ENCODE measurements at regions not wholly inside any gene's neighbourhood (a gene's known extent, or its start where the extent isn't known, plus 50 kb on each side); places are given as distances from the start of the nearest gene placed in this dataset.

GRCh38 chr10:9501944-9502343 is 1447.5 kb downstream of the GATA3 start:
- ATAC-seq: no peak
- TF ChIP-seq ZFP30 (CRISPR knock-in tag; IDR thresholded peaks at IDR 0.05): no peak
- TF ChIP-seq PPARA (CRISPR knock-in tag; IDR thresholded peaks at IDR 0.05; ENCODE audit: borderline replicate concordance): no peak
- TF ChIP-seq ZNF8 (CRISPR knock-in tag; IDR thresholded peaks at IDR 0.05): no peak
- no peak for TF ChIP-seq ZFP3 (CRISPR knock-in tag; IDR thresholded peaks at IDR 0.05)
- no peak for TF ChIP-seq ZC3H10 (CRISPR knock-in tag; IDR thresholded peaks at IDR 0.05)
- TF ChIP-seq, protein P1, sequence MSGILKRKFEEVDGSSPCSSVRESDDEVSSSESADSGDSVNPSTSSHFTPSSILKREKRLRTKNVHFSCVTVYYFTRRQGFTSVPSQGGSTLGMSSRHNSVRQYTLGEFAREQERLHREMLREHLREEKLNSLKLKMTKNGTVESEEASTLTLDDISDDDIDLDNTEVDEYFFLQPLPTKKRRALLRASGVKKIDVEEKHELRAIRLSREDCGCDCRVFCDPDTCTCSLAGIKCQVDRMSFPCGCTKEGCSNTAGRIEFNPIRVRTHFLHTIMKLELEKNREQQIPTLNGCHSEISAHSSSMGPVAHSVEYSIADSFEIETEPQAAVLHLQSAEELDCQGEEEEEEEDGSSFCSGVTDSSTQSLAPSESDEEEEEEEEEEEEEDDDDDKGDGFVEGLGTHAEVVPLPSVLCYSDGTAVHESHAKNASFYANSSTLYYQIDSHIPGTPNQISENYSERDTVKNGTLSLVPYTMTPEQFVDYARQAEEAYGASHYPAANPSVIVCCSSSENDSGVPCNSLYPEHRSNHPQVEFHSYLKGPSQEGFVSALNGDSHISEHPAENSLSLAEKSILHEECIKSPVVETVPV (CRISPR knock-in tag; IDR thresholded peaks at IDR 0.05): no peak
- TF ChIP-seq, protein P2, sequence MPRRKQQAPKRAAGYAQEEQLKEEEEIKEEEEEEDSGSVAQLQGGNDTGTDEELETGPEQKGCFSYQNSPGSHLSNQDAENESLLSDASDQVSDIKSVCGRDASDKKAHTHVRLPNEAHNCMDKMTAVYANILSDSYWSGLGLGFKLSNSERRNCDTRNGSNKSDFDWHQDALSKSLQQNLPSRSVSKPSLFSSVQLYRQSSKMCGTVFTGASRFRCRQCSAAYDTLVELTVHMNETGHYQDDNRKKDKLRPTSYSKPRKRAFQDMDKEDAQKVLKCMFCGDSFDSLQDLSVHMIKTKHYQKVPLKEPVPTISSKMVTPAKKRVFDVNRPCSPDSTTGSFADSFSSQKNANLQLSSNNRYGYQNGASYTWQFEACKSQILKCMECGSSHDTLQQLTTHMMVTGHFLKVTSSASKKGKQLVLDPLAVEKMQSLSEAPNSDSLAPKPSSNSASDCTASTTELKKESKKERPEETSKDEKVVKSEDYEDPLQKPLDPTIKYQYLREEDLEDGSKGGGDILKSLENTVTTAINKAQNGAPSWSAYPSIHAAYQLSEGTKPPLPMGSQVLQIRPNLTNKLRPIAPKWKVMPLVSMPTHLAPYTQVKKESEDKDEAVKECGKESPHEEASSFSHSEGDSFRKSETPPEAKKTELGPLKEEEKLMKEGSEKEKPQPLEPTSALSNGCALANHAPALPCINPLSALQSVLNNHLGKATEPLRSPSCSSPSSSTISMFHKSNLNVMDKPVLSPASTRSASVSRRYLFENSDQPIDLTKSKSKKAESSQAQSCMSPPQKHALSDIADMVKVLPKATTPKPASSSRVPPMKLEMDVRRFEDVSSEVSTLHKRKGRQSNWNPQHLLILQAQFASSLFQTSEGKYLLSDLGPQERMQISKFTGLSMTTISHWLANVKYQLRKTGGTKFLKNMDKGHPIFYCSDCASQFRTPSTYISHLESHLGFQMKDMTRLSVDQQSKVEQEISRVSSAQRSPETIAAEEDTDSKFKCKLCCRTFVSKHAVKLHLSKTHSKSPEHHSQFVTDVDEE (CRISPR knock-in tag; IDR thresholded peaks at IDR 0.05): no peak
- TF ChIP-seq ARNTL (CRISPR knock-in tag; IDR thresholded peaks at IDR 0.05; ENCODE audit: borderline replicate concordance, low read depth): no peak
- no peak for TF ChIP-seq BACH2 (CRISPR knock-in tag; IDR thresholded peaks at IDR 0.05; ENCODE audit: borderline replicate concordance)
- no peak for TF ChIP-seq ZNF565 (CRISPR knock-in tag; conservative IDR thresholded peaks at IDR 0.05; ENCODE audit: low read depth)
- TF ChIP-seq, protein P3, sequence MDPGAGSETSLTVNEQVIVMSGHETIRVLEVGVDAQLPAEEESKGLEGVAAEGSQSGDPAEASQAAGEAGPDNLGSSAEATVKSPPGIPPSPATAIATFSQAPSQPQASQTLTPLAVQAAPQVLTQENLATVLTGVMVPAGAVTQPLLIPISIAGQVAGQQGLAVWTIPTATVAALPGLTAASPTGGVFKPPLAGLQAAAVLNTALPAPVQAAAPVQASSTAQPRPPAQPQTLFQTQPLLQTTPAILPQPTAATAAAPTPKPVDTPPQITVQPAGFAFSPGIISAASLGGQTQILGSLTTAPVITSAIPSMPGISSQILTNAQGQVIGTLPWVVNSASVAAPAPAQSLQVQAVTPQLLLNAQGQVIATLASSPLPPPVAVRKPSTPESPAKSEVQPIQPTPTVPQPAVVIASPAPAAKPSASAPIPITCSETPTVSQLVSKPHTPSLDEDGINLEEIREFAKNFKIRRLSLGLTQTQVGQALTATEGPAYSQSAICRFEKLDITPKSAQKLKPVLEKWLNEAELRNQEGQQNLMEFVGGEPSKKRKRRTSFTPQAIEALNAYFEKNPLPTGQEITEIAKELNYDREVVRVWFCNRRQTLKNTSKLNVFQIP (CRISPR knock-in tag; IDR thresholded peaks at IDR 0.05; ENCODE audit: borderline replicate concordance, low read depth): no peak
- TF ChIP-seq TOX (CRISPR knock-in tag; IDR thresholded peaks at IDR 0.05; ENCODE audit: borderline replicate concordance): no peak
- TF ChIP-seq, protein P4, sequence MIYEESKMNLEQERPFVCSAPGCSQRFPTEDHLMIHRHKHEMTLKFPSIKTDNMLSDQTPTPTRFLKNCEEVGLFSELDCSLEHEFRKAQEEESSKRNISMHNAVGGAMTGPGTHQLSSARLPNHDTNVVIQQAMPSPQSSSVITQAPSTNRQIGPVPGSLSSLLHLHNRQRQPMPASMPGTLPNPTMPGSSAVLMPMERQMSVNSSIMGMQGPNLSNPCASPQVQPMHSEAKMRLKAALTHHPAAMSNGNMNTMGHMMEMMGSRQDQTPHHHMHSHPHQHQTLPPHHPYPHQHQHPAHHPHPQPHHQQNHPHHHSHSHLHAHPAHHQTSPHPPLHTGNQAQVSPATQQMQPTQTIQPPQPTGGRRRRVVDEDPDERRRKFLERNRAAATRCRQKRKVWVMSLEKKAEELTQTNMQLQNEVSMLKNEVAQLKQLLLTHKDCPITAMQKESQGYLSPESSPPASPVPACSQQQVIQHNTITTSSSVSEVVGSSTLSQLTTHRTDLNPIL (CRISPR knock-in tag; IDR thresholded peaks at IDR 0.05; ENCODE audit: low read depth): no peak
- no peak for TF ChIP-seq OSR1 (CRISPR knock-in tag; IDR thresholded peaks at IDR 0.05)

GRCh38 chr10:9504227-9504626 is 1449.7 kb downstream of the GATA3 start:
- no peak for ATAC-seq
- TF ChIP-seq ISL1 (CRISPR knock-in tag; IDR thresholded peaks at IDR 0.05): no peak
- no peak for TF ChIP-seq ZNF8 (CRISPR knock-in tag; IDR thresholded peaks at IDR 0.05)
- TF ChIP-seq, protein P3 (CRISPR knock-in tag; IDR thresholded peaks at IDR 0.05; ENCODE audit: borderline replicate concordance, low read depth): no peak
- TF ChIP-seq OSR1 (CRISPR knock-in tag; IDR thresholded peaks at IDR 0.05): no peak
- no peak for TF ChIP-seq GLIS3 (CRISPR knock-in tag; IDR thresholded peaks at IDR 0.05)
- no peak for TF ChIP-seq ZC3H10 (CRISPR knock-in tag; IDR thresholded peaks at IDR 0.05)
- TF ChIP-seq ZFP3 (CRISPR knock-in tag; IDR thresholded peaks at IDR 0.05): no peak
- TF ChIP-seq TOX (CRISPR knock-in tag; IDR thresholded peaks at IDR 0.05; ENCODE audit: borderline replicate concordance): no peak
- TF ChIP-seq CSDC2 (CRISPR knock-in tag; IDR thresholded peaks at IDR 0.05): no peak
- TF ChIP-seq, protein P1 (CRISPR knock-in tag; IDR thresholded peaks at IDR 0.05): no peak

DNA sequence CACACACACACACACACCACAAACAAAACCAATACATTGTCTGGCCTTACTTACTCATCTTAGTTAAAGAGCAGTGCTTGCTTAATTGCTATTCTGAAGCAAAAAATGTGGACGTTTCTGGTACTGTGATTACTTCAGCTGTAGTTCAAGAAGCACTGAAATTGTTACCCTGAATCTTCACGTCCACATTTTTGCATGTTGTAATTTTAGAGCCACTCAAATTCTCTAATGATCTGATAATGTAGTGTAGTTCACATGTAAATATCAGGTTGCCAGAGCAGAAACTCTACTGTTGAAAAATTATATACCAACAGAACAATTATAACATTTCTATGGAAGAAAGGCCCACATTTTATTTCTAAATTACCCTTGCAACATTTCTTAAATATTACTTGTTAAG is 1451.1 kb downstream of the GATA3 start:
- ATAC-seq: no peak
- no peak for TF ChIP-seq PPARA (CRISPR knock-in tag; IDR thresholded peaks at IDR 0.05; ENCODE audit: borderline replicate concordance)
- TF ChIP-seq, protein P1 (CRISPR knock-in tag; IDR thresholded peaks at IDR 0.05): no peak
